ENCODE measurements at regions not wholly inside any gene's neighbourhood (a gene's known extent, or its start where the extent isn't known, plus 50 kb on each side); places are given as distances from the start of the nearest gene placed in this dataset.

- H3K27ac ChIP-seq (ENCODE audit: low read length): no peak overlapping the region
- DNase-seq (ENCODE audit: low read depth, low spot score): no peak
- in situ Hi-C loops (cut with HindIII; ENCODE audit: low pct_unique_long_range_greater_than_20kb, low sequenced_read_pairs) (no loop called here), intact Hi-C loops (cut with micrococcal nuclease; ENCODE audit: unreplicated experiment) (no loop called here)
- POLR2A ChIA-PET: no interaction called here
- no TSS peak for BruUV-seq (replicated peaks)
- H3K4me1 ChIP-seq (ENCODE audit: control insufficient read depth, insufficient read depth, low read length): no peaks in the 10 kb centered on the region
- no peak overlapping the region for H3K4me3 ChIP-seq (ENCODE audit: low read depth in 2 of 2, low read length in 2 of 2)
- no peaks in the 10 kb centered on the region for H3K27me3 ChIP-seq (ENCODE audit: control insufficient read depth, insufficient read depth, low read length)
- H3K9me3 ChIP-seq (ENCODE audit: control insufficient read depth, insufficient read depth, low read depth, low read length): no peaks in the 10 kb centered on the region
- H3K36me3 ChIP-seq (ENCODE audit: control insufficient read depth, insufficient read depth, low read length): no peaks in the 10 kb centered on the region
- TF ChIP-seq CTCF (IDR thresholded peaks at IDR 0.05): no peak
- CTCF ChIA-PET: no interaction called here
- ATAC-seq: no peak
Measured at GRCh38 chr7:22879280-22879679, 56.6 kb upstream of the TOMM7 start.

- H3K4me3 ChIP-seq (ENCODE audit: low read depth in 2 of 2, low read length in 2 of 2): no peak overlapping the region
- no peaks in the 10 kb centered on the region for H3K4me1 ChIP-seq (ENCODE audit: control insufficient read depth, insufficient read depth, low read length)
- no peaks in the 10 kb centered on the region for H3K27me3 ChIP-seq (ENCODE audit: control insufficient read depth, insufficient read depth, low read length)
- BruUV-seq (replicated peaks): no TSS peak
- no peak overlapping the region for H3K27ac ChIP-seq (ENCODE audit: low read length)
- in situ Hi-C loops (cut with HindIII; ENCODE audit: low pct_unique_long_range_greater_than_20kb, low sequenced_read_pairs) (no loop called here), intact Hi-C loops (cut with micrococcal nuclease; ENCODE audit: unreplicated experiment) (no loop called here)
- no peak for TF ChIP-seq REST (IDR thresholded peaks at IDR 0.05; ENCODE audit: insufficient read depth in 1 of 2, low read depth in 2 of 2, low read length in 1 of 2)
- no peak for TF ChIP-seq CTCF (IDR thresholded peaks at IDR 0.05)
- no peak for TF ChIP-seq TCF7L2 (IDR thresholded peaks at IDR 0.05; ENCODE audit: low read depth, low read length)
- no peak for TF ChIP-seq SIN3A (IDR thresholded peaks at IDR 0.05; ENCODE audit: borderline replicate concordance, insufficient read depth, low read depth, low read length)
- no peak for TF ChIP-seq POLR2AphosphoS5 (IDR thresholded peaks at IDR 0.05; ENCODE audit: low read depth, low read length)
- no peaks in the 10 kb centered on the region for H3K9me3 ChIP-seq (ENCODE audit: control insufficient read depth, insufficient read depth, low read depth, low read length)
- no peak for ATAC-seq
- no peak for DNase-seq (ENCODE audit: low read depth, low spot score)
- POLR2A ChIA-PET: interaction anchor here (0.6 kb wide), 1 partner anchor 56 kb away, joined by 3 read pairs; no protein-coding TSS in a partner anchor
- CTCF ChIA-PET: no interaction called here
- H3K36me3 ChIP-seq (ENCODE audit: control insufficient read depth, insufficient read depth, low read length): no peaks in the 10 kb centered on the region
Measured at GRCh38 chr7:22876986-22877729, 54.5 kb upstream of the TOMM7 start.

Data from Panc1 (cell line).